ENCODE measurements at regions not wholly inside any gene's neighbourhood (a gene's known extent, or its start where the extent isn't known, plus 50 kb on each side); places are given as distances from the start of the nearest gene placed in this dataset.
"Not testable (repeated sequence)": the region's sequence is repeated elsewhere in the genome, so short reads cannot be mapped to it uniquely, and the experiment has no call there.

DNA sequence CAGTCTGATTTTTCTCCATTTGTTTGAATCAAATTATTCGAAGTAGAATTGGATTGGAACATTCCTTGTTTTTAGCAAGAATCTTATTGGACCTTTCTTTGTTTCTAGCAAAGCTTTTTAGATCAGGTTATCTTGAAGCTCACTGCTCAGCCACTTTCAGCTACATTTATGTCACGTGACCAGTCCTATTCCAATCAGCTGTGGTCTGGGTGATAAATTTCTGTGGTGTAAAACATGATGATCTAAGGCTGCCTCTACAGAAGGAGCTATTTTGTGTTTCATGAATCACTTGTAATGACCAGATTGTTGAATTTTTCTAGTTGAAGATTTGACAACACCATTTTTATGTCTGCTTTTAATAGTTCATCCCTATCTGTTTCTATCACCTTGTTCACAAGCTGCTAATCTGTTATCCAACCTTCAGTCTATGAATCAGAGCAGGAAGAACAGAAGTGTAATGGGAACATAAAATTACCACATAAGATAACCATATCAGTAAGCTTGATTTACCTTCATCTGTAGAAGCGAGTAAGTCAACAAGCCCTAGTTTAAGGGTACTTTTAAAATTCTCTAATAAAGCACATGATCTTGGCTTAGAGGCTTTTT is 101.0 kb upstream of the MAP3K7 start:
- ATAC-seq (no peak), DNase-seq (no peak)
- Mint-ChIP-seq H3K4me1 (no peaks in the 10 kb centered on the region), H3K27me3 (peaks cover 15% of the 10 kb centered on the region), H3K4me3 (no peak overlapping the region), H3K9me3 (no peaks in the 10 kb centered on the region), H3K36me3 (ENCODE audit: low read depth) (no peaks in the 10 kb centered on the region), H3K27ac (no peak overlapping the region)

DNA sequence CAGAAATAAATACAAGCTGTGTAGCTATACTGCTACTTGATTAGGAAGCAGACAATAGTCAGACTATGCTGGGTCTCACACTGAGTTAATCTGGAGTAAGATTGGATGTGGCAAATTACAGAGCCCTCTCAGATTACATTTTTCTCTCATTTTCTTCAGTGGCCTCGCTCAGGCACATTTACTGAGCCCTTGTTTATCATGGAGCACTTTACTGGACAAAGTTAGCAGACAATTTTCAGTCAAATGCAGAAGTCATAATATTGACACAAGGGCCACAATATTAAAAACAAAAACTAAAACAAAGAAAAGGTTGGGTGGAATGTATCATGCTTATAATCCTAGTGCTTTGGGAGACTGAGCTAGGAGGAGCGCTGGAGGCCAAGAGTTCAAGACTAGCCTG is 95.0 kb upstream of the MAP3K7 start:
- ATAC-seq (no peak), DNase-seq (no peak)
- H3K9me3 Mint-ChIP-seq, result no peaks in the 10 kb centered on the region
- no peak overlapping the region for H3K4me3 Mint-ChIP-seq
- H3K27me3 Mint-ChIP-seq, result peaks cover 4% of the 10 kb centered on the region
- no peaks in the 10 kb centered on the region for H3K4me1 Mint-ChIP-seq
- H3K27ac Mint-ChIP-seq, result no peak overlapping the region
- H3K36me3 Mint-ChIP-seq (ENCODE audit: low read depth), result no peaks in the 10 kb centered on the region

DNA sequence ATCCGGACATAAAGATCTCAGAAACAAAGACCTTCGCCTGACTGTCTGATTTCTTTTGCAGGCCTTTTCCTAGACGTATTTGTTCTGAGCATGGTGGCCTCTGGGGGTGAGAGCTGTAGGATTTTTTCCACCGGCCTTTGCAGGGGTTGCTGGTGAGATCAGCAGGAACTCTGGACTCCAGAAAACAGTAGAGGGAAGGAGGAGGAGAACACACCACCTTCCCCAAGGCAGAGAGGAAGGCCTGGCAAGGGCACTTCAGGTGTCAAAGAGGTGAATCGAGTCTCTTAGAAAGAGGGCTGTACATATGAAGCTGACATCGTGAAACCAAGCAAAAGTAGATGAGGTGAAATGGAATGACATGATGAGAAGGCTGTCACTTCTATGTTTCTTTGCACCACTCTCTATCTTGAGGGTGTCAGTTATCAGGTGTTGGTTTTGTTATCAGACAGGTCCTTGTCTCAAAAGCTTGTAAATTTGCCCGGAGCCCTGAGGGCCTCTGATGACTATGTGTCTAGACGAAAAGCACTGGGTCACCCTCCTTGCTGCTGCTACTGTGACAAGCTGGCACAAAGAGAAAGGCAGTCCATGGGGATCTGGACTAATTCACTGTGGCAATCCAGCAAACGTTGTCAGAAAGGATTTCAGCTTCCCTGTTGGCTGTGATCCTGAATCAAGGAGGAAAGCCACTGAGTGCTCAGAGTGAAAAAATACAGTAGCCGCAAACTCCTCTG is 91.3 kb upstream of the MAP3K7 start:
- Mint-ChIP-seq H3K36me3 (ENCODE audit: low read depth) (no peaks in the 10 kb centered on the region), H3K4me3 (no peak overlapping the region), H3K4me1 (no peaks in the 10 kb centered on the region), H3K27me3 (peaks cover 4% of the 10 kb centered on the region), H3K27ac (no peak overlapping the region), H3K9me3 (no peaks in the 10 kb centered on the region)
- DNase-seq (no peak), ATAC-seq (no peak)

DNA sequence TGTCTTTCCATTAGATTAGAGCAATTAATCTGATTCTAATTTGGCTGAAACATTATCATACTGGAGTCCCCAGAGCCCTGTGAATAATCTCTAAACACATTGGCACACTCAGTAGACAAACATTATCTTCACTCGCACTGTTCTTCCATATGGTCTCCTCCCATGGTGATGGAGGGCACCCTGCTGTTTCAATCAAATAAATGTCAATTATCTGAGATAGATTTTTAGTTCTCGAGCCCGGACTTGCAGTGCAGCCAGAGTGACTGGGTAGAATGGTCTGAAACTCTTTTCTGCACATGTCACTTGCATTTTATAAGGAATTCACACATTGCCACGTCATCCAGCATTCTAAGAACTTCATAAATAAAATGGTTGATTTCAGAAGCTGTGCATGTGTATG is 90.6 kb upstream of the MAP3K7 start:
- ATAC-seq, result no peak
- no peaks in the 10 kb centered on the region for H3K9me3 Mint-ChIP-seq
- H3K4me1 Mint-ChIP-seq, result no peaks in the 10 kb centered on the region
- H3K27ac Mint-ChIP-seq, result no peak overlapping the region
- no peak for DNase-seq
- H3K27me3 Mint-ChIP-seq, result peaks cover 4% of the 10 kb centered on the region
- no peaks in the 10 kb centered on the region for H3K36me3 Mint-ChIP-seq (ENCODE audit: low read depth)
- H3K4me3 Mint-ChIP-seq, result no peak overlapping the region

DNA sequence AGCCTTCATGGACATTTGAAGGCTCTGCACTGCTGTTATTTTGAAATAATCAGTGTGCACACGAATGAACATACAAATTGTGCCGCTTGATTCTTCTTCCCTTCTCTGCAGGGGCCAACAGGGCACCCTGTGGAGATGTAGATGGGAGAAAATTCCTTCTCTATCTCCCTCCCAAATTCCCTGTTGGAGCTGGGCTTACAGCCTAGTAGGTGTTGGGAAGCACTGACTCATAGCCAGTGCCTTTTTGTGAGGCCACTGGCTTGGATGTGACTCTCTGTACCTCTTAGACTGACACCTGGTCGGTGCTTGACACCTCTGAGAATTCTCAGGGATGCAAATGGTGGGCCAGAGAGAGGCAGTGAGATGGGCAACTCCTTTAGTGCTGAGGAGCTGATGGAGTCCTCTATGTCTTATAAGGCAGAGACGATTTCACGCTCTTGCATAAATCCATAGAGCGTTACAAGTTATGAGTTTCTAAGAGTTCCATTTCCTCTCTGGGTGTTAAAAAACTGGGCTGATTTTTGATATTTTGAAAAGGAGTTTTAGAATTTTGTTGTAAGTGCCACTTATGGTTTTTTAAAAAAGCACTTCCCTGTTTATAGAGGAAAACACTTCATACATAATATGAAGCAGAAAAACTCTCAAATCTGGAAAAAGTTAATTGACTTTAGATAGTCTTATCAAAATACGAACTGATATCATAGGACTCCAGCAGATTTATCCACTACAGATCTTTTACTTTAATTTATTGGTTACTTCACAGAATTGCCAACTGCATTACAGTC is 89.8 kb upstream of the MAP3K7 start:
- H3K36me3 Mint-ChIP-seq (ENCODE audit: low read depth), result no peaks in the 10 kb centered on the region
- ATAC-seq (no peak), DNase-seq (no peak)
- H3K27ac Mint-ChIP-seq, result no peak overlapping the region
- no peaks in the 10 kb centered on the region for H3K9me3 Mint-ChIP-seq
- H3K4me1 Mint-ChIP-seq, result no peaks in the 10 kb centered on the region
- H3K4me3 Mint-ChIP-seq, result no peak overlapping the region
- peaks cover 4% of the 10 kb centered on the region for H3K27me3 Mint-ChIP-seq

DNA sequence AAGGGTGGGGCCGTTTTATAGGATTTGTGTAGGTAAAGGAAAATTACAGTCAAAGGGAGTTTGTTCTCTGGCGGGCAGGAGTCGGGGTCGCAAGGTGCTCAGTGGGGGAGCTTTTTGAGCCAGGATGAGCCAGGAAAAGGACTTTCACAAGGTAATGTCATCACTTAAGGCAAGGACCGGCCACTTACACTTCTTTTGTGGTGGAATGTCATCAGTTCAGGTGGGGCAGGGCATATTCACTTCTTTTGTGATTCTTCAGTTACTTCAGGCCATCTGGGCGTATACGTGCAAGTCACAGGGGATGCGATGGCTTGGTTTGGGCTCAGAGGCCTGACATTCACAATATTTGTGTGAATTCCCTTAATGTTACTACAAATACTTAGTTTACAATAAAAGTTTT is 88.2 kb upstream of the MAP3K7 start:
- H3K9me3 Mint-ChIP-seq; H3K36me3 Mint-ChIP-seq (ENCODE audit: low read depth); ATAC-seq: not testable (repeated sequence)

DNA sequence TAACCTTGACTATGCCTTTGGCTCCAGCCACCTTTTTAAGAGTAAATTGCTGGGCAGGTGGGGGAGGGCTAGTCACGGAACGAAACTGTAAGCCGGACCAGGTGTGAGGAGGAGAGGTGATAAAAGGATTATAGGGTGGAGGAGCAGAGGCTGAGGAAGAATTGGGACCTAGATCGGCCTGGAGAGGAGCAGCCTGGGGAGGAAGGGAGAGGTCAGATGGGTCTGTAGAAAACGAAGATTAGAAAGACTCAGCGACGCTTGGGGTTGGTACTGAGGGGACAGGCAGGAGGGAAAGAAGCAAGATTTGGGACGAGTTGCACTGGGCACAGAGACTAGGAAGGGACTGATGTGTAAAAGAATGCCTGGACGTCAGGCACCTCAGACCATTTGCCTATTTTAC is 87.2 kb upstream of the MAP3K7 start:
- ATAC-seq; H3K27ac Mint-ChIP-seq; H3K9me3 Mint-ChIP-seq; DNase-seq; H3K4me1 Mint-ChIP-seq; H3K27me3 Mint-ChIP-seq; H3K4me3 Mint-ChIP-seq; H3K36me3 Mint-ChIP-seq (ENCODE audit: low read depth): not testable (repeated sequence)

More for the DNA sequence above, 88.2 kb upstream of the MAP3K7 start:
- not testable (repeated sequence) for H3K27me3 Mint-ChIP-seq, H3K27ac Mint-ChIP-seq, H3K4me3 Mint-ChIP-seq, H3K4me1 Mint-ChIP-seq, DNase-seq

DNA sequence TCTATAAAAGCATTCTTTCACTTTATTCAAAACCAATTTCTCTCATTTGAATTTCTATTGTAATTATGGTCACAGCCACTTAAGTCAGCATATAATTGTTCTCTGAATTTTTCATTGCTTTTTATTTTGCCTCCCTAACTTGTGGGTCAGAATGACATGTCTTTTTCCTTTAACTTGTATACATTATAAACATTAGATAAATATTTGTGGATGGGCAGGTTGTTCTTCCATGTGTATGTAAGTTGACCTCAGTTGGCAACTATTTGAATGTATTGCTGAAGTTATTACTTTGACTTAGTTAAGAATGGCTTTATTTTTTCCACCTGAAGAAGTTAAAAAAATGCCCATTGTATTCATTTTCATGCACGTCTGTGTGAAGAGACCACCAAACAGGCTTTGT is 83.0 kb upstream of the MAP3K7 start:
- no peaks in the 10 kb centered on the region for H3K36me3 Mint-ChIP-seq (ENCODE audit: low read depth)
- no peak overlapping the region for H3K27ac Mint-ChIP-seq
- ATAC-seq (no peak), DNase-seq (no peak)
- H3K9me3 Mint-ChIP-seq, result no peaks in the 10 kb centered on the region
- H3K4me3 Mint-ChIP-seq, result no peak overlapping the region
- H3K4me1 Mint-ChIP-seq, result no peaks in the 10 kb centered on the region
- peaks cover 4% of the 10 kb centered on the region for H3K27me3 Mint-ChIP-seq

DNA sequence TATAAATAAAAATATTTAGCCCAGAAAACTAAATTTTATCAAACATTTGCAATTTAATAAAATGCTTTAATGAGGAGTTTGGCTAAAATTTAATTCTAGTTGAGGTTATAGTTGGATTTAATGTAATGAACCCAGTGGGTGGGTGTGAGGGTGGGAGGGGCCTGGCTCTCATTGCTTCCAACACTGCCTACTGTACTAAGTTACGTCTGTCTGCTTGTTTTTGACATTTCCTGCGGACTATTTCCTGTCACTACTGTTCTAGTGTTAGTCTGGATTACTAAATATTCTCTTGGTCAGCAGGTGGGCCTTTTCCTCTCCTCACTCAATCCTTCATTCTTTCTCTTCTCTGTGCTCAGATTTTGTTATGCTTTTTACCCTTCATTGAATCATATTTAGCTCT is 82.5 kb upstream of the MAP3K7 start:
- ATAC-seq, result no peak
- no peaks in the 10 kb centered on the region for H3K9me3 Mint-ChIP-seq
- peaks cover 2% of the 10 kb centered on the region for H3K27me3 Mint-ChIP-seq
- H3K4me1 Mint-ChIP-seq, result no peaks in the 10 kb centered on the region
- DNase-seq, result no peak
- H3K4me3 Mint-ChIP-seq, result no peak overlapping the region
- no peak overlapping the region for H3K27ac Mint-ChIP-seq
- no peaks in the 10 kb centered on the region for H3K36me3 Mint-ChIP-seq (ENCODE audit: low read depth)

DNA sequence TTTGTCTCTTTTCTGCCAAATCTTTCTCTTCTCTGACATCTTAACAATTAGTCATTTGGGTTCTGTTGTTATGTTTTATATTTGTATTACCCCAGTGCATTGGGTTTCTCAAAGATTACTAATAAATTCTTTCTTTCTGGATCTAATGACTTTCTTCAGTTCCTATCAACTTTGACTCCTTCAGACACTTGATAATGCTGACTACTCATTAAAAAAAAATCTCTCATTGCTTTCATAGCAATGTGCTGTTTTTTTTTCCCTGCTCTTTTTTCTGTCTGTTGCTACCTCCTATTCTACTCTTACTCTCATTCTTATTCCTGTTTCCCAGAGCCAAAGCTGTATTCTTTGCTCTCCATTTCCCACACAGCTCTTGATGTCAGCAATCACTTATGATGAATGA is 81.3 kb upstream of the MAP3K7 start:
- no peaks in the 10 kb centered on the region for H3K9me3 Mint-ChIP-seq
- DNase-seq (no peak), ATAC-seq (no peak)
- no peaks in the 10 kb centered on the region for H3K4me1 Mint-ChIP-seq
- no peak overlapping the region for H3K4me3 Mint-ChIP-seq
- H3K27me3 Mint-ChIP-seq, result peaks cover 2% of the 10 kb centered on the region
- H3K27ac Mint-ChIP-seq, result no peak overlapping the region
- no peaks in the 10 kb centered on the region for H3K36me3 Mint-ChIP-seq (ENCODE audit: low read depth)

DNA sequence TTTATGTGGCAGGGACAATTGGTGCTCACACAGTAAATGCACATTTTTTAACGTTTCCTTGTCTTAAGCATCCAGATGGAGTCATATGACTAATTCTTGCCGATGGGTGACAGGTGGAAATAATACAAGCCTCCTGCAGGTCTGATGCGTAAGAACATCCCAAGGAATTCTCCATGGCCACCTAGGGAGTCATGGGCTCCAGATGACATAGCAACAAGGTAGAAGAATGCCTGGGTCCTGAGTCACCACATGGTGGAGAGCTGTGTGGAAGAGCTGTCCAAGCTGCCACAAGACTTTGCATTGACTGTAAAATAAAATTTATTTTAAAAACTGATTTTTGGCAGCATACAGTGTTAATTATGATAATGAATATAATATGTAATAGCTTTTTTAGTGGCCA is 77.0 kb upstream of the MAP3K7 start:
- ATAC-seq (no peak), DNase-seq (no peak)
- Mint-ChIP-seq H3K36me3 (ENCODE audit: low read depth) (no peaks in the 10 kb centered on the region), H3K27ac (no peak overlapping the region), H3K9me3 (peaks cover 3% of the 10 kb centered on the region), H3K4me1 (no peaks in the 10 kb centered on the region), H3K4me3 (no peak overlapping the region), H3K27me3 (peaks cover 3% of the 10 kb centered on the region)

DNA sequence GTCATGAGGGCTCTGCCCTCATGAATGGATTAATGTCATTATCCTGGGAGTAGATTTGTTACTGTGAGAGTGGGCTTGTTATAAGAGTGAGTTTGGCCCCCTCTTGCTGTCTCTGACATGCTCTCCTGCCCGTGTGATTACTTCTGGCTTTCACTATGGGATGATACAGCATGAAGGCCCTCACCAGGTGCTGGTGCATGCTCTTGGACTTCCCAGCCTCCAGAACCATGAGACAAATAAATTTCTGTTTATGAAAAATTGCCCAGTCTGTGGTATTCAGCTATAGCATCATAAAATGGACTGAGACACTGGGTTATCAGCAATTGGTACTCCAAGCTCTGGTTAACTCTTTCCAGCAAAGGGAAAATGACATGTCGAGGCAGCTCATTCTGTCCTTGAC is 76.2 kb upstream of the MAP3K7 start:
- no peaks in the 10 kb centered on the region for H3K4me1 Mint-ChIP-seq
- no peak overlapping the region for H3K4me3 Mint-ChIP-seq
- H3K27ac Mint-ChIP-seq, result no peak overlapping the region
- no peaks in the 10 kb centered on the region for H3K36me3 Mint-ChIP-seq (ENCODE audit: low read depth)
- ATAC-seq (no peak), DNase-seq (no peak)
- peaks cover 5% of the 10 kb centered on the region for H3K9me3 Mint-ChIP-seq
- H3K27me3 Mint-ChIP-seq, result peaks cover 5% of the 10 kb centered on the region

DNA sequence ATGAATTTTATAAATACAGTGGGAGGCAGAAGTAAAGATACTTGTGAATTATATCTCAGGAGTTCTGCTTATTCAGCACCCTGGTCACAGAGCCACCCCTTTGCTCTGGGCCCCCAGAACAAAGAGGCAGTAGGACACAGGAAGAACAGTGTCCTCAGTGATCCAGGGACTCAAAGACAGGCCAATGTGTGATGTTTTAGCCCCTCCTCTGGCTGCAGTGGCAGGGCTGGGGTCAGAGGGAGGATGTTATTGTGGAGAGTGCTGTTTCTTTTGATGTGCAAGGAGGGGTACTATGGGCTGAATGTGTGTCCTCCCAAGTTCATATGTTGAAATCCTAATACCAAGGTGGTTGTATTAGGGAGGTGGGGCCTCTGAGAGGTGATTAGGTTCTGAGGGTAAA is 74.1 kb upstream of the MAP3K7 start:
- Mint-ChIP-seq H3K9me3 (peaks cover 5% of the 10 kb centered on the region), H3K4me1 (no peaks in the 10 kb centered on the region), H3K27ac (no peak overlapping the region), H3K36me3 (ENCODE audit: low read depth) (no peaks in the 10 kb centered on the region), H3K4me3 (no peak overlapping the region), H3K27me3 (peaks cover 8% of the 10 kb centered on the region)
- ATAC-seq, result no peak
- no peak for DNase-seq

DNA sequence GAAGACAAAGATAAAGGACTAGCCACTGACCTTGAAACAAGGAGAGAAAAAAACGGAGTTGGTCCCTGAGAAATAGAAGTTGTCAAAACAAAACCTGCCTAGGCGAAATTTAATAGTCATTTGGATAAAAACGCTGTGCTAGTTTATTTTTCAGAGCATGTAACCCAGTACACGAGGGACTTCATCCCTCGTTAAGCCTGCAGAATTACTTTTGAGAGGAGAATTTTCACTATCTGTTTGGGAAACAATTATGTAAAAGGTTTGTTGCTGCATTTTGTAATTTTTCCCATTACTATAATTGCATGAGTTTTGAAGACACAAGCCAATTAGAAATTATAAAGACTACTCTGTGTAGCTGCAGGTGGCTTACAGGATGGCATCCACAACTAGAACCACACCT is 71.6 kb upstream of the MAP3K7 start:
- Mint-ChIP-seq H3K36me3 (ENCODE audit: low read depth) (no peaks in the 10 kb centered on the region), H3K4me3 (no peak overlapping the region), H3K27ac (no peak overlapping the region), H3K27me3 (peaks cover 12% of the 10 kb centered on the region), H3K4me1 (no peaks in the 10 kb centered on the region), H3K9me3 (peaks cover 5% of the 10 kb centered on the region)
- no peak for DNase-seq
- no peak for ATAC-seq

DNA sequence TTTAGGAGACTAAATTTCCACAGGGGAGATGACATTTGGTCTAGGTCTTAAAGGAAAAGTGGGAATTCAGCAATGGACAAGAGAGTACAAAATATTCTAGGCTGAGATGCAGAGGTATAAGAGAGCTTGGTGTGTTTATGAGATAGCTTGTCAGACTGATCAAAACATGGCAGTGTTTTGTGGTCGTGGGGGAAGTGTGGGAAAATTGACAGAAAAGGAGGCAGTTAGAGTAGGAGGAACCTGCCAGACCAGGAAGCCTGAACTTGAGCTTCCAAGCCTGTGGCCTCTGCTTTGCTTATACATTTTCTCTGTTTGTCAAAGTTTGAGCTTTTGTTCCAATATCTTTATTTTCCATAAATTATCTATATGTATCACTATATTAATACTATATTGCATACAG is 69.5 kb upstream of the MAP3K7 start:
- ATAC-seq (no peak), DNase-seq (no peak)
- peaks cover 12% of the 10 kb centered on the region for H3K27me3 Mint-ChIP-seq
- peaks cover 5% of the 10 kb centered on the region for H3K9me3 Mint-ChIP-seq
- H3K4me3 Mint-ChIP-seq, result no peak overlapping the region
- no peaks in the 10 kb centered on the region for H3K36me3 Mint-ChIP-seq (ENCODE audit: low read depth)
- no peaks in the 10 kb centered on the region for H3K4me1 Mint-ChIP-seq
- H3K27ac Mint-ChIP-seq, result no peak overlapping the region
